GM12875 (cell line): ENCODE measurements at regions not wholly inside any gene's neighbourhood (a gene's known extent, or its start where the extent isn't known, plus 50 kb on each side); places are given as distances from the start of the nearest gene placed in this dataset.

ENCODE experiments used
- H3K4me3 ChIP-seq: one replicate; pipeline ENCODE4 v1.5.1; 2011; ENCODE audit warnings: low read depth, low read length, control low read depth
- CTCF ChIP-seq: IDR thresholded peaks from 2 replicates; pipeline ENCODE4 v1.5.1; 2011; ENCODE audit warnings: low read depth, mild to moderate bottlenecking, control low read depth, inconsistent platforms, low read length, moderate library complexity, borderline replicate concordance; ENCODE audit not compliant: insufficient read depth

- no peak for TF ChIP-seq CTCF
- H3K4me3 ChIP-seq, result no peak overlapping the region
Observed at GRCh38 chr7:41108821-41109220, 594.1 kb downstream of the INHBA start.

- no peak overlapping the region for H3K4me3 ChIP-seq
- TF ChIP-seq CTCF, result no peak
Observed at GRCh38 chr7:41107938-41108448, 594.9 kb downstream of the INHBA start.

- H3K4me3 ChIP-seq, result no peak overlapping the region
- TF ChIP-seq CTCF, result no peak
Observed at GRCh38 chr7:41107330-41107937, 595.5 kb downstream of the INHBA start.

- no peak overlapping the region for H3K4me3 ChIP-seq
- TF ChIP-seq CTCF, result no peak
Observed at GRCh38 chr7:41104631-41105030, 598.3 kb downstream of the INHBA start.

GRCh38 chr7:41103331-41103730 lies 599.6 kb downstream of the INHBA start:
- no peak overlapping the region for H3K4me3 ChIP-seq
- no peak for TF ChIP-seq CTCF

- no peak overlapping the region for H3K4me3 ChIP-seq
- no peak for TF ChIP-seq CTCF
Observed at GRCh38 chr7:41098846-41099245, 604.0 kb downstream of the INHBA start.

- no peak overlapping the region for H3K4me3 ChIP-seq
- no peak for TF ChIP-seq CTCF
Observed at GRCh38 chr7:41098402-41098801, 604.5 kb downstream of the INHBA start.
